ENCODE measurements at regions not wholly inside any gene's neighbourhood (a gene's known extent, or its start where the extent isn't known, plus 50 kb on each side); places are given as distances from the start of the nearest gene placed in this dataset.

DNA sequence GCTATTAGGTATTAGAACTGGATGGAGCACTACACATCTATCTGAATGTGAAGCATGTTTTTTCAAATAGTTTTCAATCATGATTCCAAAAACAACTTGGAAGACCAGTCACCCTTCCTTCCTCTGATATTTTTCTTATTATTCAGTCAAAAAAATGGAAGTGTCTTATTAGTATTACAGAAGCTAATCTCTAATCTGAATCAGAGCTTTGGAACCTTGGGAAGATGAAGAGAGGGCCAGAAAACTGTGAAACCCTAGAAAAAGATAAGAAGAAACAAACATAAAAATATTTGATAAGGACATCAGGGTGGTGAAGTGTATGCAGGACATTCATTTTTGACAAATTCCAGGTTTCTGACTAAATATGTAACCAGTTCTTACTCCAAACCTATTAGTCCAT is 166.3 kb upstream of the PRSS16 start:
- TF ChIP-seq, protein P1, sequence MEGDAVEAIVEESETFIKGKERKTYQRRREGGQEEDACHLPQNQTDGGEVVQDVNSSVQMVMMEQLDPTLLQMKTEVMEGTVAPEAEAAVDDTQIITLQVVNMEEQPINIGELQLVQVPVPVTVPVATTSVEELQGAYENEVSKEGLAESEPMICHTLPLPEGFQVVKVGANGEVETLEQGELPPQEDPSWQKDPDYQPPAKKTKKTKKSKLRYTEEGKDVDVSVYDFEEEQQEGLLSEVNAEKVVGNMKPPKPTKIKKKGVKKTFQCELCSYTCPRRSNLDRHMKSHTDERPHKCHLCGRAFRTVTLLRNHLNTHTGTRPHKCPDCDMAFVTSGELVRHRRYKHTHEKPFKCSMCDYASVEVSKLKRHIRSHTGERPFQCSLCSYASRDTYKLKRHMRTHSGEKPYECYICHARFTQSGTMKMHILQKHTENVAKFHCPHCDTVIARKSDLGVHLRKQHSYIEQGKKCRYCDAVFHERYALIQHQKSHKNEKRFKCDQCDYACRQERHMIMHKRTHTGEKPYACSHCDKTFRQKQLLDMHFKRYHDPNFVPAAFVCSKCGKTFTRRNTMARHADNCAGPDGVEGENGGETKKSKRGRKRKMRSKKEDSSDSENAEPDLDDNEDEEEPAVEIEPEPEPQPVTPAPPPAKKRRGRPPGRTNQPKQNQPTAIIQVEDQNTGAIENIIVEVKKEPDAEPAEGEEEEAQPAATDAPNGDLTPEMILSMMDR (IDR thresholded peaks at IDR 0.05; ENCODE audit: insufficient read depth, low read depth, low read length), result no peak
- TF ChIP-seq EZH2 (IDR thresholded peaks at IDR 0.05; ENCODE audit: insufficient read depth, low read length), result no peak

Measured in astrocyte (in vitro differentiated cells and primary cell).